ENCODE measurements at regions not wholly inside any gene's neighbourhood (a gene's known extent, or its start where the extent isn't known, plus 50 kb on each side); places are given as distances from the start of the nearest gene placed in this dataset.

DNA sequence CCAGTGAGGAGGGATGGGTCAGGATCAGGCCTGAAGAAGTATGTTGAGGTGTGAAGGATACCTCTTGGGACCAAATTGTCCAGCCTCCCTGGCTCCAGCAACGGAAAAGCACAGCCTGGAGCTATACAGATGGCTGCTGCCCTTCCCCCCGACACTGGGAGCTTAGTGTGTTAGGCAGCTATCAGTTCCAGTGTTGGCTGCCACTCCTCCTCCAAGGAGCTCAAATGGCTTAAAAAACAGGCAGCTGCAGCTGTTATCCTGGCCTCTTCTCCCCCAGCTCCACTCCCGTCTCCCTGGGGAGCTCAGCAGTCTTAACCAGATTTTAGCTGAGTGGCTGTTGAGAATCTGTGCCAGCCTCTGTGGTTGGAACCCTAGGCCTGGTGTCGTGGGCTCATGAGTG lies 225.0 kb downstream of the JRKL start:
- DNase-seq, result no peak

DNA sequence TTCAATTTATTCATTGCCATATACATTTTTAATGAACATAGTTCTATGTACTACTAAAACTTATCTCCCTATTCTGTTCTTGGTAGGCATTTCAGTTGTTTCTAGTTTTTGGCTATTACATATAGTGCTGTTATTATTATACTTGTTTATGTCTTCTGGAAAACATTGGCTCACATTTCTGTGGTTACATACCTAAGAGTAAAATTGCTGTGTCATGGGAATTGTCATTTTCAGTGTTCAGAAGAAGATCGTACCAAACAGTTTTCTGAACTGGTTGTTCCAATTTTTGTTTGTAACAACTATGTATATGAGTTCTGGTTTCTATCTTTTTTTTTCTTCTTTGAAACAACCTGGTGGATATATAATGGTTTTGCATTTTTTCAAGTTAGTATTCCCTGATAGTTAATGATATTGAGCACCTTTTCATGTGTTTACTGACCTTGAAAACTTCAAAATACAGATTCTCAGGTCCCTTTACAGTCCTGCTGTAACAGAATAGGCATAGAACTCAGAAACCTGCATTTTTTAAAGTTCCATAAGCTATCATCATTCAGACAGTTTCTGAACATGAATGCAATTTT lies 230.7 kb downstream of the JRKL start:
- DNase-seq, result no peak

DNA sequence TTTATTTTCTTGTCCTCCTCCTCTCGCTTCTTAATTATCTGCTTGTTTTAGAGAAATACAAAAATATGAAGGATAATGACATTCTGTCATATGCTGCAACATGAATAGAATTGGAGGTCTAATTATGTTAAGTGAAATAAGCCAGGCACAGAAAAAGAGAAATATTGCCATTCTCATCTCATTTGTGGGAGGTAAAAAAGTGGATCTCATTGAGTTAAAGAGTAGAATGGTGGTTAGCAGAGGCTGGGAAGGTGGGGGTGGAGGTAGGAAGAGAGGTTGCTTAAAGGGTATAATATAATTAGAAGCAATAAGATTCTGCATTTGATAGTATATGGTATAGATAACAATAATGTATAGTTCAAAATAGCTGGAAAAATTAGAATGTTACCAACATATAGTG lies 231.3 kb downstream of the JRKL start:
- DNase-seq, result no peak

DNA sequence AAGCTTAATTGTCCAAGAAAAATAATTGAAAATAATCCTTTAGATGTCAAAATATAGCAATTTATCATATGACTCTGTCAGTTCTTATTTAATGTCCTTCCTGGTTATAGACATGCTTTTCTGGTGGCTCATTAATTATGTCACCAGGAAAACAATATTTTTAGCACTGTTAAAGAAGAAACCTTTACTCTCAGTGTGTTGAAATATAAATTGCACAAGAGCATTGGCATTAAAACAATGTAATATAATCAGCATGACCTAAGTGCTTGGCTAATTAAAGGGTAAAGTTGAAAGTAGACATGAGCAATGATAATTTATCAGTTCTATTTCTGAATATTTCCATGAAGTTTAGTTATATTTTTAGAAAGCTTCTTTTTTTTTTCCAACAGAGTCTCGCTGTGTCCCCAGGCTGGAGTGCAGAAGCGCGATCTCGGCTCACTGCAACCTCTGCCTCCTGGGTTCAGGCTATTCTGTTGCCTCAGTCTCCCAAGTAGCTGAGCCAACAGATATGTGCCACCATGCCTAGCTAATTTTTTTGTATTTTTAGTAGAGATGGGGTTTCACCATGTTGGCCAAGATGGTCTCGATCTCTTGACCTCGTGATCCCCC lies 232.3 kb downstream of the JRKL start:
- DNase-seq, result peak; percentile 3

DNA sequence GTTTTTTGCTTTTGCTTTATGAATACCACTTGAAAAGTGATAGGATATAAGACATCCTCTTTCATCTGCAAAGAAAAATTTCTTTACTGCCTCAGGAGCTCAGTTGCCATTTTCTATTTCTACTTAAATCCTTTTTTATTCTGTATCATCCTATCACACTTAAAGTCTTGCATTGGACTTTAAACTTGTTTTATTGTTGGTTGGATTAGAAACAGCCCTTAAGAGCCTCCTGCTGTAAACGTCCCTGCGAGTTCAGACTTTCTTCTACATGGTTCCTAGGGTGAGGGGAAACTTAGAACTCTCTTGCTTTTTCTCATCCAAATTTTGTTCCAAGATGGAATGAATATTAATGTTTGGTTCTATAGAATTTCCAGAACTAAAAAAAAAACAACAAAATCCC lies 234.3 kb downstream of the JRKL start:
- DNase-seq, result no peak

DNA sequence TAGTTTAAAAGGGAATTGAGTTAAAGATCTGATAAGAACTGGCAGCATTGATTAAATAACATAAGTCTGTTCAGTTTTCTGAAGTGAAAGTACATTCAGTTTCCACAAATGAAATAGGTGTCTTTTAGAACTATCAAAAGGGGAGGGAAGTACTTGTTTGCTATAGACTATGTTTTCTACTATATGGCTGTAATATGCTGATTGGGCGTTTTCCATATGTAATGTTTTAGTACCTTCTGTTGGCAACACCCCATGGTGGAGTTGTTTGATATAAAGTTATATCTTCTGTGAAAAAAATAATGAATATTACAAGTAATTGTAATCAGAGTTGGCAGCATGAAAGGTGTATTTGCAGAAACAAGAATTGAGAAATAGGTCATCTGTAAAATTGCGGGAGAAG lies 237.6 kb downstream of the JRKL start:
- no peak for DNase-seq

DNA sequence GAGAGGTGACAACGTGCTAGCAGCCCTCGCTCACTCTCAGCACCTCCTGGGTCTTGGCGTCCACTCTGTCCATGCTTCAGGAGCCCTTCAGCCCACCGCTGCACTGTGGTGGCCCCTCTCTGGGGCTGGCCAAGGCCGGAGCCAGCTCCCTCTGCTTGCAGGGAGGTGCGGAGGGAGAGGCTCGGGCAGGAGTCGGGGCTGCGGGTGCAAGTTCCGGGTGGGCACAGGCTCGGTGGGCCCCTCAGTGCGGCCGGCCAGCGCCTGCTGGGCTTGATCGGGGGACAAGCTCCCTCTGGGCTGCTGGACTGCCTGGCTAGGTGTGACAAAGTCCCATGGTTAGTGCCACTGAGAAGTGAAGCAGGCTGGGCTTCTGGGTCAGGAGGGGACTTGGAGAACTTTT lies 245.8 kb downstream of the JRKL start:
- DNase-seq, result no peak

DNA sequence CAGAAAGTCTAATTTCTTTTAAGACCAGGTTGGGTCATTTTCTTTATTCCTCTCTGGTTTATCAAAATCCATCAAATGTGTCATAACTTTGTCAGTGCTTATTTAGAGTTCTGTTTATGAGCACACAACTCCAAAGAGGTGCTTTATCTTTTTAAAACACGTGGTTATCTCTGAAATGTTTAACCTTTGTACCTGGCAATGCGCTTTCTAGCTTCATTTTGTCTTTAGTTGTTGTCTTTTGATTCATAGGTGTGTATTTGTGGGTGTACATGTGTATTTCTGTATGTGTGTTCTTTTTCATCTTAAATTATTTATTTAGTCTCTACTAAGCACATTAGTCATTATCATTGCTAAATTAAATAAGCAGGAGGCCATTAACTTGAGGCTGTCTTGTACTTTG lies 251.4 kb downstream of the JRKL start:
- DNase-seq, result no peak

DNA sequence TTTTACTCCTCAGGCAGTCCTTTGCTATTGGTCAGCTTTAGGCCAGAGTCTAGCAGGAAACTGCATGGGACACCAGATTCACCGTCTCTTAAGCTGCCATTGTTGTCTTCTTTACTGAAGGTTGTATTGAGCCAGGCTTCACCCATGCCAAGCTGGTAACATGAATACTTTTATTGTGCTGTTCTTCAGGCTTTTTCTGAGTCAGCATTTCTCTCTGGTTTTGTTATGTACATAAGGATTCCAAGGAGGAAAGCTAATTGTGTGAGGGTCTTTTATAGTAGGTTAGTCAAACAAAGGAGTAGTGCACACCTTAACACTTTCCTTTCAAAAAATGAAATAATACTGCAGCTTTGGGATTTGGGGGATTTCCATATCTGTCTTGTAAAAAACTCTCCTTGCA lies 252.8 kb downstream of the JRKL start:
- no peak for DNase-seq

DNA sequence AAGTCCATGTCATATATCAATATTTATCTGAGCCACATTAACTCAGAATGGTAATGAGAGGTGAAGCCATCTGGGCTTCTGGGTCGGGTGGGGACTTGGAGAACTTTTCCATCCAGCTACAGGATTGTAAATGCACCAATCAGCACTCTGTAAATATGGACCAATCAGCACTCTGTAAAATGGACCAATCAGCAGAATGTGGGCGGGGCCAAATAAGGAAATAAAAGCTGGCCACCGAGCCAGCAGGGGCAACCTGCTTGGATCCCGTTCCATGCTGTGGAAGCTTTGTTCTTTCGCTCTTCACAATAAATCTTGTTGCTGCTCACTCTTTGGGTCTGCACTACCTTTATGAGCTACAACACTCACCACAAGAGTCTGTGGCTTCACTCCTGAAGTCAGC lies 253.4 kb downstream of the JRKL start:
- no peak for DNase-seq

DNA sequence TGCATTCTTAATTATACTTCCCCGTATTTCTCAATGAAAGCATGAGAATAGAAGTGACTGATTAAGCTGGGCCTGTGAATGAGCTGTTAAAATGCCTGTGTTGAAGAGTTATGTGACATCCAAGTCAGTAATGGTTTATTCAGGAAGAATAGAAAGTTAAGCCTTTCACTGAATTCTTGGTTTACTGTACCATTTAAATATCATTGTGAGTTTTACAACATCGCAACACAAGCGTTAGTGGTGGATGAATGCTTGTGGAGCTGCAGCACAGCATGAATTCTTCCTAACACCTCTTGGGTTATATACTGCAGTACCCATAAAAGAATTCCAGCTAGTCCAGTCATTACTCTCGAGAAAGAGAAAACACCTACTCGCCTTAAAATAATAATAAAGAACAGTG lies 257.8 kb downstream of the JRKL start:
- DNase-seq, result no peak

DNA sequence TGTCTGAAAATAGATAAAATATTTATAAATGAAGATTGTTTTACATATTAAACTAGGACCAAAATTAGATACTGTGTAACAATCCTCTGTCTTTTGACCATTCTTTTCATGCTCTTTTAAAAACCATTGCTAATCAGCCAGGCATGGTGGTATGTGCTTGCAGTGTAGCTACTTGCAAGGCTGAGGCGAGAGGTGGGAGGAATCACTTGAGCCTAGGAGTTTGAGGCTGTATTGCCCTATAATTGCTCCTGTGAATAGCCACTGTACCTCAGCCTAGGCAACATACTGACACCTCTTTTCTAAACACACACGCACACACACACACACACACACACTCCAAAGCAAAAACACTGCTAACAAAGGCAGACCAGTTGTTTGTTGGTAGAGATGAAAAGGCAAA lies 259.2 kb downstream of the JRKL start:
- no peak for DNase-seq

DNA sequence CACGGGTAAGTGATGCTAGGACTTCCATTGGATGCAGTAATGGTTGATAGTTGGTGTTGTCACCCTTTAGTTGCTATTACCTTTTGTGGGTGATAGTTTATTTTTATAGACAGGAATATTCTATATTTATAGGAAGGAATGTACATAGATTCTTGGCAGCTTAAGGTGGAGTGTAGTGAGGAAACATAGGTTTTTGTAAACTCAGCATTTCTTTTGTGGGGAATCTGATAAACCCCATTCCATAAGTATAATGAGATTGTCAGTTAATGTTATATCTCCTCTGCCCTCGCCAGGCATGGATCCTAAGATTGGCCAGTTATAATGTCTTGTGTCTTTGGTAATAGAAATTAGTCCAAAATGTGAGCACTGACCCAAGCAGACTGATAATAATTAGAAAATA lies 262.7 kb downstream of the JRKL start:
- no peak for DNase-seq

DNA sequence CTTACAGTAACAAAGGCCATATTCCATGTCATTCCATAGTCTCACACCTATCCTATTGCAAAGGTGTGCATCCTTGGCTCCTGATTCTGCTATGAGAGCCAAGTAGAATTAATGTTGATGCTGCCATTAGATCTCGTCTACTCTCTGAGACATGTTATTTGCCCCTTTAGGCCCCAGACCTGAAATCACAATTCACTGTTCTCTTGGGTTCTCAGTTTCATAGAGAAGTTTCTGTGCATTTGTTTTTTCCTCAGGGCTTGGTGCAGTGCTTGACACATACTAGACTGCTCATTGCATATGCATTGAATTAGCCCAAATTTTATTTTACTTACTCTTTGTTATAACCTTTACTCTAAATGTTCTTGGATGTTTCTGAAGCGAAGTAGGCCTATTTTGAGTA lies 265.7 kb downstream of the JRKL start:
- DNase-seq, result no peak

DNA sequence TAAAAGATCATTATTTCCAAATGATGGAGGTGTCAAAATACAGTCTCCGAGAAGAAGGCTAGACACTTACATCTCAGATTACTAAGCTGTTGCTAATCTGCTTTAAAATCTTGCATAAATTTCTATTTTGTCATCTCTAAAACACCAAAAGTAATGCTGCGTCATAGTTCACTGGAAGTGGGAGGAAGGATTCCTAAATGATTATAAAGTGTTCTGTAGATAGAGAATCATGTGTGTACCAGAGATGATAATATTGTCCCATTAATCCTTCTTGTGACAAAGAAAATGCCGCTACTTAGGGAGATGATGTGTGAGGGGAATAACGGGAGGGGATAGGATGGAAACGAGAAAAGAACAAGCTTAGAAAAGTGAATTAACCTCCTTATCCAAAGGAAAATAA lies 268.6 kb downstream of the JRKL start:
- no peak for DNase-seq

DNA sequence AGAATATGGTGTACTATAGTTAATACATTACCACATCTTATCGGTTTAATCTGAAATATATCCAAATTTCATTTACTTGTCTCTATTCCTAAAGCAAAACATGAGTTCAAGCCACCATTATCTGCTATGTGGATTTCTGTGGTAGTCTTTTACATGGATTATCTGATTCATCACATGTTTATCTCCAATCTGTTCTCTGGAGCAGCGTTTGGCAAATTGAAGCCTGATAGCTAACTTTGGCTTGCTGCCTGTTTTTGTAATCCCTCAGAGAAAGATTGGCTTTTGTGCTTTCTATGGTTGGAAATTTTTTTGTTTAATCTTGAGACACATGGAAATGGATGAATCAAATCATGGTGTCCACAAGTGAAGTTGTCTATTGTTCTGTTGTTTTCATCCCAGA lies 274.3 kb downstream of the JRKL start:
- DNase-seq, result no peak

DNA sequence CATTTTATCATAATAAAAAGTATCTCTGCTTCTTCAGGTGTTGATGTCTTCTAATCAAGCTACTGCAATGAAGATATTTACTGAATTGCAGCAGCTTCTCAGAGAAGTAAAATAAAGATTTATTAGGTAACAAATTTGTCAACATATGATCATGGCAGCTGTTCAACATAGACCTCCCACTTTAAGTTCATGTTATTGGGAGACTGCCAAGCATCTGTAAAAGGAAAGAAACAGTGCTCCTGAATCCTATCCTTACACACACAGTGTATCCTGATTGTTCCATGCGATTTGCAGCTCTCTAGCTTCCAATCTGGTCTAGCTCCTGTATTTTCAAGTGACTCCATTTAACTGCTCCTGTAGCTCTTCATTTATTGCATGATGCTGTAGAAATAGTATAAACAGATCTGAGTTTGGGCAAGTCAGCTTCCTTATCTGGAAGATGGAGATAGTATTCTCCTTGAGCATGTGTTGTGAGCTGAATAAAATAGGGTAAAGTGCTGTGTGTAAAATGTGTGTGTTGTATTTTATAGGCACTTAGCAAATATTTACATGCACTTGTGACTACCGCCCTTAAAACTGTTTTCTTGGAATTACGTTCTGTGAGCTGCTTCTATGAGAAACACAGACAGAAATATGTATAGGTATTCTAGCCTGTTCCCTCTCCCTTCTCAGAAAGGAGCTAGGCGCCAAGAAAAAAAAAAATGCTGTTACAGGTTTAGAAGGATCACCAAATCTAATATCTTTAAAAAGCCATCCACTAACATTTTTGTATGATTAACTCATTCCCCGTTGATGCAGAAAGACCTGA lies 290.6 kb downstream of the JRKL start:
- no peak for DNase-seq

DNA sequence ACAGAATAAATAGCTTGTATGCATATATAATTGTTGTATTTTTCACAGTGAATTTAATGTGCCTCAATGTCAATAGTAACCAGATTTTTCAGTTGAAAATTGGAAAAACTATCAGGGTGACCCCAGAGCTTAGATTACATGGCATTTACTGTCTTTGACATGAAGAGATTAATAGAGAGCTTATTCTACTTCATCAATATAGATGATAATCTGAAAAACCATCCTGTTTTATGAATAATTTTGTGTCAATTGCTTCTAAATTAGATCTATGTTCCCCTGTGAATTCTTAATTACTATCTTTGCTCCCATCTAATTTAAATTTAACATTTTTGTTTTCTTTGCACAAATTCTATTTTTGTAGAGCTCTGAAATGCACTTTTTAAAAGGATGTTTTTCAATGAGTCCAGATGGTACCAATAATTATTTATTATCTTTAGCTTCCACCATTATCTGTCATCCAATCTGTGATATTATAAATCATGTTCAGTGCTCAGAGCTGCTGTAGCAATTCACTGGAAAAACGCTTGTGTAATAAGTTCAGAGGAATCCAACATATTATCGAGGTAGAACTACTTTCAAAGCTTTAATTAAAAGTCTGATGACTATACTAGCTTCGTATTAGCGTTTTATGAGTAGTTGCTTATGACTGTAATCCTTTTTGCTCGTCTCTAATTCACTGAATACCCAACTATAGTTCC lies 291.4 kb downstream of the JRKL start:
- DNase-seq, result no peak

DNA sequence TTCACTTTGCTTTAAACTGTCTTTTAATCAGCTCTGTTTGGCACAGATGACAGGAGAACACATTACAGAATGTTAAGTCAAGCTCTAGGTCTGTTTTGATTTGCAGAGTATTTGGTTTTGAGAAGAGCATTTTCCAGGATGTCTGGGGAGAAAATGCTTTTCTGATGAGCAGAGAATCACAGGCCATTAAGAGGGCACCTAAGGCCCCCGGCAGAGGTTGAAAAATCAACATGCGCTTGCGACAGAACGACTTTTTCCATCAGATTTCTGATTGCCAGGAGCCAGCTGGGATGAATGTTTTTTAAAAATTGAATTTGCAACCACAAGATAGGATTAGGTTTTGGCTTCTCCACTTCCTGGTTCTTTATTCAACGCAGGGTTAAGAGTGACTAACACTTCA lies 304.5 kb downstream of the JRKL start:
- DNase-seq, result no peak

DNA sequence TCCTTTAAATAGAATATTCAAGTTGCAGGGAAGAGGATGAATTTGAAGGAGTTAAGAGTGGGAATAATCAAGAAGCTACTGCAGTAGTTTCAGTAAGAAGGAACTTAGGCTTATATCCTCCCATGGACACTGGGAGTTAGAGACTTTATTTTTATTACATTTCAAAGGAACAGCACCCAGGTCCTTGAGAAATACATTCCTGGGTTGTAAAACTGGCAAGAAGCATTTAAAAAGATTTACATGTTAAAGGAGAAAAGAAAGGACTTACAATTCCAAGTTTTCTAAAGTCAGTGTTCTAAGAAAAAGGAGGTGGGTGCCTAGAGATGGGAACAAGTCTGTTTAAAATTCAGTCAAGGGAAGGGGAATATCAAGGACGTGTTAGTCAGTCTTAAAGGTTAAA lies 306.9 kb downstream of the JRKL start:
- no peak for DNase-seq

DNA sequence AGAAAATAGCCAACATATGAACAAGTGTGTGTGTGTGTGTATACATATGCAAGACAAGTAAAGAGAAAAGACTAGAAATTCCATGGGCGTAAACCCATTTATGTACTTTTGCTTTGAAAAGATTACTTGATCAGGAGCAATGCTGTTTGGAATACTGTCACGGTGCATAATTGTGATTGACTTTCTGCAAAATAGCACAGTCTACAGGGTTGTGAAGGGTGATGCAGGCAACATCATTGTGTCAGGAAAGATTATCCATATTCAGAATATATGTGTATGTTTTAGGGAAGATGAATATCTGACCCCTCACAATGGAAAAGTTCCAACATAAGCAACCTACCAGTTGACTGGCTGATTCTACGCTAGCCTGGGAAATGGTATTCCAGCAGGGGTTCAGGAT lies 307.7 kb downstream of the JRKL start:
- DNase-seq, result no peak

DNA sequence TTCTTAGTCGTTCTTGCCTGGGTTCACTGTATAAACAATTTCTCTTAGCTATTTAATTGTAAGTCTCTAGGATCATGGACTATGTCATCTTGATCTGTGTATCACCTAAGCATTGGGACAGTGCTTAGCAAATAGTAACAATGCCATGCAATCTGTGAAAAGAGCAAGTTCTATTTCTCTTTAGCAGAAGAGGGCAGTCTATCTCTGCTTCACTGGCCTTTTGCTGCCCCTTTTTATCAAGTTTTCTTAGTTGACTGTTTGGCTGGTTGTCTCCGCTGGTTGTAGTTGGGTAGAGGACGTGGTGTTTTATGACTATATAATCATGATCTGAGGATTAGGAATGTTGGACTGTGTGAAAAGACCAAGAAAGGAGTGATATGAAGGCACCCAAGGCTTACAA lies 315.0 kb downstream of the JRKL start:
- no peak for DNase-seq

DNA sequence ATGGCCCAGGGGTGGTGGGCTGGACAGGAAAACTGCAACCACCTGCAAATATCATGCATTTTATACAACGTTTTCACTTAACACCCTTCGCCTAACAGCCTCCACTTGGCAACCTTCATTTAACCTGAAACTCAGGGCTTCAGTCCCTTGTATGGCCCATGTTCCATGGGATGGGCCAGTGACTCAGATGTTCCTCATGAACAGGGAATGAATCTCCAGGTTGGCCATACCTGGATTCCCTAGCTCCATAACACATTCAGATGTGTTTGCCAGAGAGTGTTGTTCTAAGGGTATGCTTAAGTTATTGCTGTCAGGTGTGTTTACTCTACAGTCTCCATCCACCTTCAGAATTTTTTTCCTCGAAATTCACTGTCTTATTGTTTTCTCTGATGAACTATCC lies 316.9 kb downstream of the JRKL start:
- no peak for DNase-seq

DNA sequence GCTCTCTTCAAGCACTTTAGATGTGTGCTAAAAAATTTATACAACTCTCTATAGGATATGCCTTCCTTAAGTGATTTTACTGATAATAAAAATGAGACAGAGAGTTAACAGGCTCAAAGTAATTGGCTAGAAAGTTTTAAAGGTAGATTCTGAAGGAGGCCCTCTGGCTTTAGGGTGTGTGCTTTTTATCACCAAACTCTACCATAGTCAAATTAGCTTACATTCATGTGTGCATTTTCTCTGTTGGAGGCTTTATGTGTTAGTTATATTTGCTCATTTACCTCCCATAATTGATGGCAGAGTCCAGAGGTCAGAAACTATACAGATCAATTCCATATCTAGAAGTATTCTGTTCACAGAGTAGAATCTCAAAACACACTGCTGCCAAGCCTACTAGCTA lies 317.5 kb downstream of the JRKL start:
- no peak for DNase-seq
